Astrocyte of the cerebellum (primary cell): ENCODE measurements at regions not wholly inside any gene's neighbourhood (a gene's known extent, or its start where the extent isn't known, plus 50 kb on each side); places are given as distances from the start of the nearest gene placed in this dataset.

Experiments used
- DNase-seq: peaks from one replicate; pipeline ENCODE4 v3.0.0-alpha.2; 2011; ENCODE audit warnings: low read depth
- H3K4me3 ChIP-seq: 2 replicates; pipeline ENCODE4 v1.5.1; 2011; ENCODE audit warnings: mild to moderate bottlenecking, low read depth, low read length, moderate library complexity
- CTCF ChIP-seq: IDR thresholded peaks from 2 replicates; pipeline ENCODE4 v1.5.1; 2012; ENCODE audit warnings: low read length, low read depth, moderate library complexity, mild to moderate bottlenecking; ENCODE audit errors: missing control alignments
- in situ Hi-C: cut with HindIII; loops from 2 replicates; pipeline ENCODE4 v1.10.0; 2017; ENCODE audit warnings: low sequenced_read_pairs

GRCh38 chr12:113587720-113588119 is 116.0 kb upstream of the LHX5 start:
- in situ Hi-C loops, result no loop called here
- no peak overlapping the region for H3K4me3 ChIP-seq
- no peak for TF ChIP-seq CTCF

GRCh38 chr12:113586461-113586860 is 114.8 kb upstream of the LHX5 start:
- no peak for TF ChIP-seq CTCF
- in situ Hi-C loops, result no loop called here
- H3K4me3 ChIP-seq, result no peak overlapping the region
- no peak for DNase-seq

More at GRCh38 chr12:113587720-113588119, 116.0 kb upstream of the LHX5 start:
- no peak for DNase-seq

- in situ Hi-C loops, result no loop called here
- TF ChIP-seq CTCF, result no peak
Observed at GRCh38 chr12:113582521-113583218, 111.0 kb upstream of the LHX5 start.

GRCh38 chr12:113581342-113581741 is 109.7 kb upstream of the LHX5 start:
- TF ChIP-seq CTCF, result no peak
- no peak overlapping the region for H3K4me3 ChIP-seq
- in situ Hi-C loops, result no loop called here
- DNase-seq, result no peak

More at GRCh38 chr12:113582521-113583218, 111.0 kb upstream of the LHX5 start:
- no peak for DNase-seq
- no peak overlapping the region for H3K4me3 ChIP-seq

GRCh38 chr12:113580437-113580836 is 108.8 kb upstream of the LHX5 start:
- DNase-seq, result no peak
- no peak for TF ChIP-seq CTCF
- no peak overlapping the region for H3K4me3 ChIP-seq
- in situ Hi-C loops, result no loop called here

GRCh38 chr12:113577464-113578129 is 105.9 kb upstream of the LHX5 start:
- no peak overlapping the region for H3K4me3 ChIP-seq
- no peak for TF ChIP-seq CTCF
- DNase-seq, result no peak
- in situ Hi-C loops, result no loop called here
